SK-MEL-5 (cell line): ENCODE measurements at regions not wholly inside any gene's neighbourhood (a gene's known extent, or its start where the extent isn't known, plus 50 kb on each side); places are given as distances from the start of the nearest gene placed in this dataset.

ENCODE experiments used
- DNase-seq: peaks from one replicate; pipeline ENCODE4 v3.0.0-alpha.2; 2016; ENCODE audit warnings: low read depth, low spot score
- in situ Hi-C: cut with HindIII; loops from 2 replicates; pipeline ENCODE4 v1.10.0; 2016; ENCODE audit warnings: low sequenced_read_pairs, high pct_unique_total_duplicates, low pct_unique_long_range_greater_than_20kb

DNA sequence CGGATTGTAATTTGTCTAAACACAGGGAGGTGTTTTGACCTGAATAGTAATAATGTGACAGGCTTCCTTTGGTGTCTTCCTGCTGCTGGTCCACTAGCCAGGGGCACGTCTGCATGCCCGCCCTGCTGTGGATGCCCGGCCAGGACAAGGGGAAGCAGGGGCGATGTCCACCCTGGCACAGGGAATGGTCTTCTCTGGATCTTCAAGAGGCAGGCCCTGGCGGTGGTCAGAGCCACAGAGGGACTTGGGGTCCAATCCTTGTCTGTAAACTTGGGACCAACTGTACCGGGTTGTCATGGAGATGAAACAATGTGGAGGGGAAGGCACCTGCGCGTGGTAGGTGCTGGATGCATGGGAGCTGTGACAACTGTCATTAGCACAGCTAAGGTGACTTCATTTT, 134.1 kb downstream of the RPLP1 start:
- in situ Hi-C loops: no loop called here

DNA sequence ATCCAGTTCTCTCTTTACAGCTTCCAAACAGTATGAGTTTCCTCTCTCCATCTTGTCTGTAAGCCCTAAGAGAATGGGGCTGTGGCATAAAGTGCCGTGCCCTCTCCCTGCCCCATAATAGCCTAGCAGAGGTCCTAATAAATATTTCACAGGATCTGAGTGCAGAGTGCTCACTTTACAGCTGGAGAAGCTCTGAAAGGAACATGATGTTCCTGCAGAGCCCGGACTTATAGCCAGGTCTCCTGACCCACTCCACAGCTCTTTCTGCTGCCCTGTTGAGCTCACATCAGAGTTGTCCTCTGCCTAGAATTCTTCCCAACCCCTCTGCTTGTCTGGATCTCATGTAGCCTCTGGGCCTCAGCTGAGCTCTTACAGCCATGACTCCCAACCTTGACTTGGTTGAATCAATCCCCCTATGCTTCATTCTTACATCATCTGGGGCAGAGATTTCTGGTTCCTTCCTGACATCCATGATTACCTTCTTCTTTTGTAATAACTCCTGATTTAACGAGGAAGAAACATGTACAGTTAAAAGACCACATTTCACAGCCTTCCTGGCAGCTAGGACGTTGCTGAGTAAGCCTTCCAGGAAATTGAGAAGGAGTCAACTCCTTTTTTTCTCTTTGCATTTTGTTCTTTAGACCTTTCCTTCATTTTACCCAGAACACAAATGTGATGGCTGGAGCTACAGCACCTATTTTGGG, 135.3 kb downstream of the RPLP1 start:
- in situ Hi-C loops: no loop called here

More for the DNA sequence above, 134.1 kb downstream of the RPLP1 start:
- no peak for DNase-seq

DNA sequence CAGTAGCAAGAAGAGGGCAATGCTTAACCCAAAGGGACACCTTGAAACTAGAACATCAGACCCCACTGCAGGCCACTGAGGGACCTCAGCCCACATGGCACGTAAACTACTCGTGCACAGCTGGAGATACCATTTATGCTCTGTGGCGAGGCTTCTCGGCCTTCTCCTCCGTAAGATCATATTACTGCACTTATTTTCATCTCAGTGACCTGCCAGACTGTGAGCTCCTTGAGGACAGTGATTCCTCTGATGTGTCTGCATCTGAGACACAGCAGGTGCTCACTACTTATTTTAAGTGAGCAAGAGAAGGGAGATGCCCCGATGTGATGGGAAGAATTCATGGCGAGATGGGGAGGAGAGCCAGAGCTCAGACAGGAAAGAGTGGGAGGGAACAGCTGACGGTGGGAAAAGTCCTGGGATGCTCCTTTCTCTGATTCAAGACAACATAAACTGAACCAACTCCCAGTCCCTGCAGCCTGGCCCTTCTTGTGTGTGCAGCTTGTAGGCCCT, 137.6 kb downstream of the RPLP1 start:
- in situ Hi-C loops: no loop called here
- DNase-seq: no peak

More for the DNA sequence above, 135.3 kb downstream of the RPLP1 start:
- DNase-seq: no peak

DNA sequence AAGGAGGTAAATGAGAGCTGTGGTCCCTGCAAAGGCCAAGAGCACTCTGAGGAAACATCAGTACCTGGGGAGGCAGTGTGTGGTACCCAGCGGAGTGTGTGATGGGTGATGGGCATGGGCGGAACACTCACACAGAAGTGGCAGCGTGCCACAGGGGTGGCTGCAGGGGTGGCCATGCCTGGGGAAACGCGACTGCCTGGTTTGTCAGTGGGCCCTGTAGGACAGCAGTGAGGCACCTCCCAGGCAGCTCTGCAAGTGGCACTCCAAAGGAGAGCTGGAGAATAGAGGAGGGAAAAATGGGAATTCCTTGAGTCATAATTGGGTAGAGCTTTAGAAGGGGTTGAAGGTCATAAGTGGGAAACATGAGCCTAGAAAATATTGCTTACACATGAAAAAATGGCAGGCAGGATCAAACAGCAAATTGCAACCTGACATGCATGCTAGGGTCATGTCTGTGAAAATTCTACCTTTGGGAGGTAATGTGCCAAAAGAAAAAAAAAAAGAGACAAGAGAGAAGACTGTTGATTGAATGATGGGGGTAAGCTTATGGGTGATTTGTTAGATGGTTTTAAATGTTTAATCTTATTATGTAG, 138.4 kb downstream of the RPLP1 start:
- DNase-seq: no peak
- in situ Hi-C loops: no loop called here

DNA sequence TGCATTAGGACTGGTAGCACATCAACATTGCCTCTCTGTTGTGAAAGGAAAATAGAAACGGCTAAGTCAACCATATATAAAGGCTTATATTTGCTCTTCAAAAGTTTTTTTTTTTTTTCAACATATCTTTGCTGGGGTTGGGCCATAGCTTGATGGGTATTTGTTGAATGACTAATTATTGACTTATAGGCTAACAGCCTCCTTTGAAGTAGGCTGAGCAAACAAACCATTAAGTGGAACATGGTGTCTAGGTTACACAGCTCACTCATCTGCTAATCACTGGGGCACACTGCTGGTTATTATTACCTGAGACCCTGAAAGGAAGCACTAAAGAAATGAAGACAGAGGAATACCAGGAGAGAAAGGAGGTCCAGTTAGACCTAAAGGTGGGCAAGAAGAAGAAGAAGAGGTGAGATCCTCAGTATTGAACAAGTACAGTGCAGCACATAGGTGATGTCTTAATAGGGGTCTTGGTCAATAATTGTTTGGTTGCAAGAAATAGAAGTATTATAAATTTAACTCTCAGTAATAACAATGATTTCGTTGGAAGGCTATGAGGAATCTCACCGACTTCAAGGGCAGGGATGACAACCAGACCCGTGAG, 139.4 kb downstream of the RPLP1 start:
- in situ Hi-C loops: no loop called here
- no peak for DNase-seq

DNA sequence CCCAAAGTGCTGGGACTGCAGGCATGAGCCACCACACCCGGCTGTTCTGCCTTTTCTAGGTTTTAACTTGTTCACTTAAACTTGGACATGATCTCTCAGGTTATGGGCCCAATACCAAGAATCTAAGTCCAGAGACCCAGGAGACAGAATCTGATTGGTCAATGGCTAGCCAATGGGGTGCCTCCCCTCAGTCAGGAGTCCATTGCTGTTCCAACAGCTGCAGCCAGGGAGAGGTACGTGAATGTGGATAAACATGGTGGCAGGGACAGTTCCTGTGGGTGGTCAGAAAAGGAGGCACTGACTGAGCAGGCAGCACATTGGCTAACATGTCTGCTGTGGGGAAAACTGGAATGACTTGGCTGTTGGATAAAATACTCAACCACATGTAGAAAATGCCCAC, 140.3 kb downstream of the RPLP1 start:
- peak; percentile 44 for DNase-seq
- in situ Hi-C loops: no loop called here

DNA sequence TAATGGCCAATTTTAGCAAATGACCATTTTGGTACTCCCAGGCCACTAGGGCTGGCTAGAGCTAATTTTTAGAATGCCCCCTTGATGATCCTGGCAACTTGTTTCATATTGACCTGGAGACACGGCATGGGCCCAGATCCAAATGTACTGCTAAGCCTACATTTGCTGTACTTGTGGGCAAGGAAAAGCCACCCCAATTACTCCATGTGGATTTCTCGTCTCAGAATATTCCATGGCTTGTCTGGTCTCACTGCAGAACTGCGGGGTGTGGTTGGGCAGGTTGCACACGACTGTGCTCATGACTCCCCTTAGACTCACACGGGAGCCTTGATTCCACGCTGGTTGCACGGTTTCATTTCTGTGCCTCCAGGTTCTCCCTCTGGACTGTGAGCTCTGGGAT, 140.9 kb downstream of the RPLP1 start:
- DNase-seq: no peak
- in situ Hi-C loops: no loop called here

DNA sequence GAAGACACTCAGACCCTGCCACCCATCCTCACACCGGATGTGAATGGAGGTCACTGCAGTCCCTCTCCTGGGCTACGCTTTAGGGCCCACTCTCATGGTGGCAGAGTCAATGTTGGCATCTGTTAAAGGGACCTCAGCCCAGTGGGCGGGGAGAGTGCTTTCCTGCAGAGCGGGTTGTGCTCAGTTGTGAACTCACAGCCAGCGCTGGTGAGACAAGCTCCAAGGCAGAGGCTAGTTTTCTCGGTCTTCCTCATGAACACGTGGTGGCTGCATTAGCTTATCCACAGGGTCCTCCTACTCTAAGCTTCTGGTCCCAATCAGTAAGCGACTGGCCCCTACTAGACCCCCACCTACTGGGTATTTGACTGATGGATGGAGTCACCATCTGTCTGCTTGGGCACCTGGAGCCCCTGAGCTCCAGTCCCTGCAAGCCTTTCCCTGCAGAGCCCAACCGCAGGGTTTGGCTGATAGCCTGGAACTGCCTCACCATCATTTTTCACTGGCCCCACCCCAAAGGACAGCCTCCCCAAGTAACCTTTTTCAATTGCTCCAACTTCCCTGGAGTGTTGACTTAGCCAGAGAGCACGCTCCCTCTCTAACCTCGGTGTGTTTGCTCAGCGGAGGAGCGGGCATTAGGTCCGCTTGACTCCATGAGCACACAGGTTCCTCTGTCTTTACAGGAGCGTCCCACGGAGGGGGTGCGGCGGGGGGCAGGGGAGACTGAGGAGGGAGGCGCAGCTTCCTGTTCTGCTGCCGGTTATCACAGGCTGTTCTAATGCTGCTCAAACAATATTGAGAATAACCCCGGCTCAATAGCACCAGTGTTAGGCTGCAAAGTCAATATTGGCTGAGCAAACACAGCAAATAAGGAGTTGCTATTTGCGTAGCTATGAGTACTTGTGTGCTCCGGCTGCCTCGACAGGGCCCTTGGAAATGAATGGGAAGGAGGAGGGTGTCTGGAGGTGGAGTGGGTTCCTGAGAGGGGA, 141.7 kb downstream of the RPLP1 start:
- in situ Hi-C loops: no loop called here
- DNase-seq: no peak

DNA sequence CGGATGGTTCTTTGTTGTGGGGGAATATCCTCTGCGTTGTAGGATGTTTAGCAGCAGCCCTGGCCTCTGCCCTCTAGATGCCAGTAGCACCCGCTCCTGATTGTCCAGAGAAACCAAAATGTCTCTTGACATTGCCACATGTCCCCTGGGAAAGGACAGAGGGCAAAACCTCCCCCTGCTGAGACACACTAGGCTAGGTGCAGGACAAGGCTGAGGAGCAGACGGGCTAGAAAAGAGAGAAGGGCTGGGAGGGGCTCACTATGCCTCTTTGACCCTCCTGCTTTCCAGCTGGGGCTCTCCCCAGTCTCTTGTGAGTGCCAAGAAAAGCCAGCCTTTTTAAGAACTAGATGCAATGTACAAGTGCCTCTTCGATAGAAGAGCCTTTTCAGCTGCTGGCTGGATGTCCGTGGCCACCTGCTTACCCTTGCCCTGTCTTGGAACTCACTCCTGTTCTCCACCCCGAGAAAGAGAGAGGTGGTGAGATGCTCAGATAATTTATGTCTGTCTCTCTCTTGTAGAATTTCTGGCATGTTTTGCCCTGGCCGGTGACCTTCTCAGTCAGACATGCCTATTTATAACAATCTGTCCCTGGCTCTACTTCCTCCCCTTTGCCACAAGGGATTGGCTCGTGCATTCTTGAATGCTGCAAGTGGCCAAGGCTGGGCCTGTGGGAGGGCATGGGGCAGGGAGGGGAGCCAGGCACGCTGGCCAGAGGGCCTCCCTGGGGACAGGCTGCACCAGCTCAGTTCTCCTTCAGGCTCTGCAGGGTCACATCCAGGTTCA, 142.6 kb downstream of the RPLP1 start:
- in situ Hi-C loops: no loop called here
- DNase-seq: no peak

DNA sequence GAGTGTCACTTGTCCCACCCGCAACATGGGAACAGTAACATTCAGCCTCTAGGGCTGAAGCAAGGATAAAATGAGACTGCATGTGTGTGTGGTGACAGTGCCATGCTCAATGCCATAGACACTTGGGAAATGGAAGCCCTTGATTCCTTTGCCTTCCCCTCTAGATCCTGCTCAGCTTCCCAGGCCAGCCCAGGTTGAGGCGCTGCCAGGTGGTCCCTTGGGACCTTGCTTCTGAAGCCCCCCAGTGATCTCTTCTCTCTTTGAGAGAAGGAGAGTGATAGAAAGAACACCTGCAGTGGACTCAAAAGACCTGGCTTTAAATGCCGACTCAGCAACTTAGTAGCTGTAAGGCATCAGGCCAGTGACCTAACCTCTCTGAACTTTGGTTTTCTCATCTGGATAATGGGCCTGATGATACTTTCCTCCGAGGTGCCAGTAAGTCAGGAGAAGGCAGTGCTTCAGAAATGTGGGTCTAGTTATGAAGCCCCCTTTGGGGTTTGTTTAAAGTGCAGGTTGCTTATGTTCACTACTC, 144.5 kb downstream of the RPLP1 start:
- in situ Hi-C loops: no loop called here
- no peak for DNase-seq

DNA sequence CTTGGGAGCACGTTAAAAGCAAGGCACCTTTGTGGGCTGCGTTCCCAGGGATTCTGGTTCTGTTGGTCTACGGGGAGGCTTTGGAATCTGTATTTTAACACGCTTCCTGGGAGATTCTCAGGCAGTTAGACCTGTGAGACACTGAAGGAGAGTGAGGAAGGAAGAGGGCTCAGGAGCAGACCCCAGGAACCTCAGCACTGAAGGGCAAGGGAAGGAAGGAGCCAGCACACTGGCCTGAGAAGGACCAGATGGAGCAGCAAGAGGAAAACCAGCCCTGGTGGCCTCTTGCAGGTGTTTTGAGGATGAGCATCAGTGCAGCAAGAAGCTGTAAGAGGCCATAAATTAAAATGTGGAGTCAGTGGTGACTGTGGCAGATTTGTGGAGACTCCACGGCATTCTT, 146.7 kb downstream of the RPLP1 start:
- in situ Hi-C loops: no loop called here

DNA sequence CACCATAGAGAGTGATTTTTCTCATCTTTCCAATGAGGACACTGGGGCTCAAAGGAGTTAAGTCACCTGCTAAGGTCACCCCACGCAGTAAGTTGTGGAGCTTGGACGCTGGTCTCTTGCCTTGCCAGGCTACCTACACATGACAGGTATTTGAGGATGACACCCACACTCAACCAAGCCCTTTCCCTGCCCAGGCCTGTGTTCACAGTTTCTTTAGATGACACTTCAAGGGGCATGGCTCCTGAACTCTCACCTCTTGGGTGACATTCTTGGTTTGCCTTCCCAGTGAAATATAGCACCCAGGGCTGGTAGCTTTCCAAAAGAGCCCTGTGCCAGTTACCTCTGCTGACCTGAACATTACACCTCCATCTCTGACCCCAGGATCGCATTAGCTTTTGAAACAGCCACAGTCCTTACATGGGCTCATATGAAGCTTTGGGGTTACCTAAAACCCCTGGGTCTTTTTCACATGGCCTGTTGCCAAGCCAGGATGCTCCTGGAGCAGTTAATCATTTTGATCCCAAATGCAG, 148.0 kb downstream of the RPLP1 start:
- in situ Hi-C loops: no loop called here
- no peak for DNase-seq

More for the DNA sequence above, 146.7 kb downstream of the RPLP1 start:
- no peak for DNase-seq

DNA sequence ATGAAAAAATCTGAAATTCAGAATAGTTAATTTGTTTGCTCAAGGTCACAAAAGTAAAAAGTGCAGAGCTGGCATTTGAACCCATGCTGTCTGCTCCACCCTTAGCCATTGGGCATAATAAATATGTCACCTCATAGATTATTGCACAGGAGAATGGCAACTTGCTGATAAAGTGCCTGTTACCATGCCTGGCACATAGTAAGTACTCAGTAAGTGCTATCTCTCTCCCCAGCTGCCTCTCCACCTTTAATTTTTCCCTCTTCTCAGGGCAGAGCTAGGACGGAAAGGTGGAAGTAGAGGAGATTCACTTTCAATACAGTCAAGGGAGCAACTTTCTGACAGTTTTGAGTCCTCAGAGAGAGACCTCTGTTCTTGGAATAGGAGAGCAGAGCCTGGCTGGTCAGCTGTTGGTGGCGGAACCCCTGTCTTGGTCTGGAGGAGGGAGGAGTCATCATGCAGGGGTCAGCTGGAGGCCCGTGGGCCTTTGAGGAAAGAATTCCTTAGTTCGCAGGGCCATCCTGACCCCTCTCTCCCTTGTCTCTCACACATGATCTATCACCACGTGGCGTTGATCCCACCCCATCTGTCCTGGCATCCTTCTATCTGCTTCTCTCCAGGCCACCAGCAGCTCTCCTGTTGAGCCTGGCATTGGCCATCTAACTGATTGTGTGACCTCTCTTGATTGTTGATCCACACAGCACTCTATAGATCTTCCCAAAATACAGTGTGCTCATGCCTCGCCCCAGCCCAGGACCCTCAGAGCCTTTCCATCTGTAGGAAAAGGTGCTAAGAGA, 149.3 kb downstream of the RPLP1 start:
- no peak for DNase-seq
- in situ Hi-C loops: no loop called here

DNA sequence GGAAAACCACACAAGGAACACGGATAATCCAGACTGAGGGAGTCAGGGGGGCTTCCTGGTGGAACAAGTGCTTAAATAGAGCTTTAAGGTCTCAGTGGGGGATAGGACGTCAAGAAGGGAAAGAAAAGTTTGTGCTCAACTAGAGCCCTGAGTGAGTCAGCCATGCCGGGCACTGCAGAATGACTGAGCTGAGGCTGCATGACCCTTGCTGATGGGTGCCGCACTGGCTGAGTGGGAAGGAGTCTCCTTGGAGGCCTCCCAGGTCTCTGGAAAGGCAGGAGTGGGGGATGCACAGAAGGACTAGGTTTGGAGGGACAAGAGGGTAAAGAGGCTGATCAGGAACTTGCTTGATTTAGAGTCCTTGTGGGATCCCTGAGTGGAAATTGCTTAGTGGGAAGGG, 150.3 kb downstream of the RPLP1 start:
- in situ Hi-C loops: no loop called here
- no peak for DNase-seq

DNA sequence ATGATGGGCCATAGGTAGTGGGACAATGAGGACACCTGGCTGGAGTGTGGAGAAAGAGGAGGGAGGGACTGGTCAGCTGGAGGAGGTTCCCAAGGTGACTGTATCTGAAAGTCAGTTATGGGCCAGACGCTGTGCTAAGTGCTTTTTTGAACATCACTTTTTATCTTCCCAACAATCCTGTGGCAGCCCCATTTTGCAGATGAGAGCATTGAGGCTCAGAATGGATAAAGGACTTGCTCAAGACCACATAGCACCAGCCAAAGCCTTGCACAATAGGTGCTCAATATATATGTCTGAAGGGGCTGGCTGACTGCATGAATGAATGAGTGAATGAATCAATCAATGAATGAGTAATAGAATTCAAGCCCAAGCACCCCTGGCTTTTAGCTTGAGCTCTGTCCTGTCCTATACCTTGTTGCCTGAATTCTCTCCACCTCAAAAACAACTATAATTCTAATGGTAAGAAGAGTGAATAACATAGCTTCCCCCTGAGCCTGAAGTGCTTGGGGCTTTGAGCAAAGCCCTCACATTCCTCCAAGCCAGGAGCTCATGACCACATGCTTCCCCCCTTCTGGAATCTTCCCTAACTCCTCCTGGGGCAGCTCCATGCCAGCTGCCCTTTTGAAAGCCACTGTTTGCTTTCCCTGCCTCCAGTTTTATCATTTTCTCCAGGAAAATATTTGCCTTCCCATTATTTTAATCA, 150.9 kb downstream of the RPLP1 start:
- in situ Hi-C loops: no loop called here
- DNase-seq: no peak

DNA sequence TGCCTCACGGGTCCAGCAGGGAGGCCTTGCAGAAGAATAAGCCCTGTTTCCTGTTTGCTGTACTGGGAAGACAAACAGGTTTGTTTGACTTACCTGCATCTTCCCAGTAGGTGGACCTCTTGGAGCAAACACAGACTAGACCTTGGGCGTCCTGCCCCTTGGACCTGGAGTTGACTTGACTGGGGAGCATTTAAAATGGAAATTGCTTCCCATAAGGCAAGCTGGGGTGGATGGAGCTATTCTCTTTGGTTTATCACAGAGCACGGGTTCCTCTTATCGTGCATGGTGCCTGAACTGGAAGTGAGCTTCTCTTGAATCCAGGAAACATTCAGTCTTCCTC, 151.4 kb downstream of the RPLP1 start:
- in situ Hi-C loops: no loop called here
- peak; percentile 4 for DNase-seq
